ENCODE measurements at regions not wholly inside any gene's neighbourhood (a gene's known extent, or its start where the extent isn't known, plus 50 kb on each side); places are given as distances from the start of the nearest gene placed in this dataset.

DNA sequence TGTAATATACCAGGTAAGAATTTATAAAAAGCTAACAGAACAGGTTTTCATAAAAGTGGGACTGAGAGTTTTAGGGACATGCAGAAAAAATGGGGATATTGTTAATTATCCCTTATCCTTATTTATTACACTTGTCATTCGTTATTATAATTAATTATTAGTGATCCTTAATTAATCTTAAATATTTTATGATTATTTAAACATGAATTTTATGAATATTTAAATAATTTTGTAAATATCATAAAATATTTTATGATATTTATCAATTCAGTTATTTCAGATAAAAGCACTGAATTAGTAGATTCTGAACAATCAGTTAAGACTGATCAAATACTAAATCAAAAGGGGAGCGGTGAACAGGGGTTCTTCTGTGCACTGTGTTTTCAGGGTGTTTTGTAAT is 300.1 kb downstream of the PAX1 start:
- TF ChIP-seq, protein P1, sequence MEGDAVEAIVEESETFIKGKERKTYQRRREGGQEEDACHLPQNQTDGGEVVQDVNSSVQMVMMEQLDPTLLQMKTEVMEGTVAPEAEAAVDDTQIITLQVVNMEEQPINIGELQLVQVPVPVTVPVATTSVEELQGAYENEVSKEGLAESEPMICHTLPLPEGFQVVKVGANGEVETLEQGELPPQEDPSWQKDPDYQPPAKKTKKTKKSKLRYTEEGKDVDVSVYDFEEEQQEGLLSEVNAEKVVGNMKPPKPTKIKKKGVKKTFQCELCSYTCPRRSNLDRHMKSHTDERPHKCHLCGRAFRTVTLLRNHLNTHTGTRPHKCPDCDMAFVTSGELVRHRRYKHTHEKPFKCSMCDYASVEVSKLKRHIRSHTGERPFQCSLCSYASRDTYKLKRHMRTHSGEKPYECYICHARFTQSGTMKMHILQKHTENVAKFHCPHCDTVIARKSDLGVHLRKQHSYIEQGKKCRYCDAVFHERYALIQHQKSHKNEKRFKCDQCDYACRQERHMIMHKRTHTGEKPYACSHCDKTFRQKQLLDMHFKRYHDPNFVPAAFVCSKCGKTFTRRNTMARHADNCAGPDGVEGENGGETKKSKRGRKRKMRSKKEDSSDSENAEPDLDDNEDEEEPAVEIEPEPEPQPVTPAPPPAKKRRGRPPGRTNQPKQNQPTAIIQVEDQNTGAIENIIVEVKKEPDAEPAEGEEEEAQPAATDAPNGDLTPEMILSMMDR (IDR thresholded peaks at IDR 0.05) = no peak
- TF ChIP-seq, protein P2, sequence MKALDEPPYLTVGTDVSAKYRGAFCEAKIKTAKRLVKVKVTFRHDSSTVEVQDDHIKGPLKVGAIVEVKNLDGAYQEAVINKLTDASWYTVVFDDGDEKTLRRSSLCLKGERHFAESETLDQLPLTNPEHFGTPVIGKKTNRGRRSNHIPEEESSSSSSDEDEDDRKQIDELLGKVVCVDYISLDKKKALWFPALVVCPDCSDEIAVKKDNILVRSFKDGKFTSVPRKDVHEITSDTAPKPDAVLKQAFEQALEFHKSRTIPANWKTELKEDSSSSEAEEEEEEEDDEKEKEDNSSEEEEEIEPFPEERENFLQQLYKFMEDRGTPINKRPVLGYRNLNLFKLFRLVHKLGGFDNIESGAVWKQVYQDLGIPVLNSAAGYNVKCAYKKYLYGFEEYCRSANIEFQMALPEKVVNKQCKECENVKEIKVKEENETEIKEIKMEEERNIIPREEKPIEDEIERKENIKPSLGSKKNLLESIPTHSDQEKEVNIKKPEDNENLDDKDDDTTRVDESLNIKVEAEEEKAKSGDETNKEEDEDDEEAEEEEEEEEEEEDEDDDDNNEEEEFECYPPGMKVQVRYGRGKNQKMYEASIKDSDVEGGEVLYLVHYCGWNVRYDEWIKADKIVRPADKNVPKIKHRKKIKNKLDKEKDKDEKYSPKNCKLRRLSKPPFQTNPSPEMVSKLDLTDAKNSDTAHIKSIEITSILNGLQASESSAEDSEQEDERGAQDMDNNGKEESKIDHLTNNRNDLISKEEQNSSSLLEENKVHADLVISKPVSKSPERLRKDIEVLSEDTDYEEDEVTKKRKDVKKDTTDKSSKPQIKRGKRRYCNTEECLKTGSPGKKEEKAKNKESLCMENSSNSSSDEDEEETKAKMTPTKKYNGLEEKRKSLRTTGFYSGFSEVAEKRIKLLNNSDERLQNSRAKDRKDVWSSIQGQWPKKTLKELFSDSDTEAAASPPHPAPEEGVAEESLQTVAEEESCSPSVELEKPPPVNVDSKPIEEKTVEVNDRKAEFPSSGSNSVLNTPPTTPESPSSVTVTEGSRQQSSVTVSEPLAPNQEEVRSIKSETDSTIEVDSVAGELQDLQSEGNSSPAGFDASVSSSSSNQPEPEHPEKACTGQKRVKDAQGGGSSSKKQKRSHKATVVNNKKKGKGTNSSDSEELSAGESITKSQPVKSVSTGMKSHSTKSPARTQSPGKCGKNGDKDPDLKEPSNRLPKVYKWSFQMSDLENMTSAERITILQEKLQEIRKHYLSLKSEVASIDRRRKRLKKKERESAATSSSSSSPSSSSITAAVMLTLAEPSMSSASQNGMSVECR (CRISPR knock-in tag; IDR thresholded peaks at IDR 0.05; ENCODE audit: borderline replicate concordance) = no peak
- no peak for TF ChIP-seq ZNF317 (CRISPR knock-in tag; IDR thresholded peaks at IDR 0.05; ENCODE audit: borderline replicate concordance, low read depth)
- no peak for TF ChIP-seq TEAD4 (CRISPR knock-in tag; IDR thresholded peaks at IDR 0.05)
- TF ChIP-seq CREB1 (CRISPR knock-in tag; IDR thresholded peaks at IDR 0.05) = no peak
